Panc1 (cell line): ENCODE measurements at regions not wholly inside any gene's neighbourhood (a gene's known extent, or its start where the extent isn't known, plus 50 kb on each side); places are given as distances from the start of the nearest gene placed in this dataset.

Source experiments
- ATAC-seq: fragments of 200-7000 bp; cut with Tn5 transposase; 2 replicates; pipeline ENCODE4 v1.9.1; 2020; ENCODE audit warnings: mild to moderate bottlenecking, moderate library complexity
- BruUV-seq: library from RNA; stranded (reverse); fragments of 400-500 nt; replicated peaks from 2 replicates; lab custom pipeline; 2021; lab: Mats Ljungman, UMichigan
- CTCF ChIA-PET: fragments of 300-600 bp; sonication (Branson Sonifier 250); formaldehyde crosslinking; loops from one replicate; lab custom pipeline; 2022; ENCODE audit warnings: antibody characterized with exemption; lab: Charles Lee
- POLR2A ChIA-PET: fragments of 300-600 bp; sonication (Branson Sonifier 250); formaldehyde crosslinking; loops from one replicate; lab custom pipeline; 2022; ENCODE audit warnings: antibody characterized with exemption; lab: Charles Lee
- DNase-seq: peaks from one replicate; pipeline ENCODE4 v3.0.0-alpha.2; 2010; ENCODE audit warnings: low read depth, low spot score
- H3K27ac ChIP-seq: 2 replicates; pipeline ENCODE4 v1.5.1; 2011; ENCODE audit warnings: mild to moderate bottlenecking, low read length, inconsistent platforms
- H3K27me3 ChIP-seq: fragments of 200-500 bp; sonication (Bioruptor generic); 2 replicates; pipeline ENCODE4 v1.6.0; 2014; ENCODE audit warnings: low read length, inconsistent platforms; ENCODE audit not compliant: control insufficient read depth, insufficient read depth
- H3K36me3 ChIP-seq: fragments of 200-500 bp; sonication (Bioruptor generic); 2 replicates; pipeline ENCODE4 v1.5.1; 2014; ENCODE audit warnings: inconsistent platforms, mild to moderate bottlenecking, low read length, moderate library complexity; ENCODE audit not compliant: control insufficient read depth, insufficient read depth
- H3K4me1 ChIP-seq: 2 replicates; pipeline ENCODE4 v1.5.1; 2011; ENCODE audit warnings: inconsistent platforms, mild to moderate bottlenecking, low read length, moderate library complexity; ENCODE audit not compliant: control insufficient read depth, insufficient read depth
- H3K4me3 ChIP-seq, 2 experiments: 2 replicates each; pipeline ENCODE4 v1.5.1; 2011 to 2012; ENCODE audit warnings: low read depth in 2 of 2, low read length in 2 of 2, mild to moderate bottlenecking in 2 of 2, inconsistent platforms in 1 of 2, moderate library complexity in 1 of 2
- H3K9me3 ChIP-seq: fragments of 200-500 bp; sonication (Bioruptor generic); 2 replicates; pipeline ENCODE4 v1.5.1; 2014; ENCODE audit warnings: low read depth, mild to moderate bottlenecking, inconsistent platforms, low read length, moderate library complexity; ENCODE audit not compliant: control insufficient read depth, insufficient read depth
- CTCF ChIP-seq: fragments of 450-650 bp; IDR thresholded peaks from 2 replicates; pipeline ENCODE4 v1.5.1; 2017; ENCODE audit warnings: mild to moderate bottlenecking
- POLR2AphosphoS5 ChIP-seq: IDR thresholded peaks from 2 replicates; pipeline ENCODE4 v1.6.1; 2012; ENCODE audit warnings: mild to moderate bottlenecking, low read depth, low read length, moderate library complexity
- SIN3A ChIP-seq: IDR thresholded peaks from 2 replicates; pipeline ENCODE4 v1.6.1; 2012; ENCODE audit warnings: low read depth, mild to moderate bottlenecking, low read length, moderate library complexity, borderline replicate concordance; ENCODE audit not compliant: insufficient read depth
- TCF7L2 ChIP-seq: IDR thresholded peaks from 2 replicates; pipeline ENCODE4 v1.6.1; 2011; ENCODE audit warnings: mild to moderate bottlenecking, low read depth, low read length, inconsistent platforms
- in situ Hi-C: cut with HindIII; loops from 2 replicates; pipeline ENCODE4 v1.10.0; 2016; ENCODE audit warnings: low sequenced_read_pairs, low pct_unique_long_range_greater_than_20kb
- intact Hi-C: fragments of 100-400 bp; cut with micrococcal nuclease; formaldehyde crosslinking; loops from one replicate; pipeline ENCODE4 v1.10.0; 2022; ENCODE audit not compliant: unreplicated experiment
- TF ChIP-seq, protein P1 (sequence below), 2 experiments: IDR thresholded peaks; 2 replicates each; pipeline ENCODE4 v1.6.1; 2011 to 2012; ENCODE audit warnings: low read depth in 2 of 2, control low read depth in 1 of 2, low read length in 1 of 2, mild to moderate bottlenecking in 1 of 2, moderate library complexity in 1 of 2; ENCODE audit not compliant: insufficient read depth in 1 of 2

DNA sequence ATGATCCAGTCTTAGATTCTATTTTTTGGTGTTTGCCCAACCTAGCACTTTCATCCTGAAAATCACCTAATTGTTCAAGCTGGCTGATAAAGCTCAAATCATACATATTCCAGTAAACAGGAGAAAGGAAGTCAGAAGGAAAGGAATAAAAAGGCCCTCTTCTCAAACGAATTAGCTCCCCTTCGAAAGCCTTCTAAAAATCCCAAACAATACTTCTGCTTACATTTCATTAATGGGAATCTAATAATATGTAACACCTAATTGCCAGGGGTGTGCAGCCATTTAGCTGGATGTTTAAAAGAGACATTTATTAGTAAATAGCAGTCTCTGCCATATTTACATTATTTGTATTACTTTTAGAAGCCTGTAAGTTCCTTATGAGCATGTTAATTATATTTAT is 302.9 kb upstream of the TCF21 start:
- no TSS peak for BruUV-seq
- ATAC-seq (no peak), DNase-seq (no peak)
- TF ChIP-seq CTCF (no peak), POLR2AphosphoS5 (no peak), TCF7L2 (no peak), SIN3A (no peak)
- TF ChIP-seq, protein P1, sequence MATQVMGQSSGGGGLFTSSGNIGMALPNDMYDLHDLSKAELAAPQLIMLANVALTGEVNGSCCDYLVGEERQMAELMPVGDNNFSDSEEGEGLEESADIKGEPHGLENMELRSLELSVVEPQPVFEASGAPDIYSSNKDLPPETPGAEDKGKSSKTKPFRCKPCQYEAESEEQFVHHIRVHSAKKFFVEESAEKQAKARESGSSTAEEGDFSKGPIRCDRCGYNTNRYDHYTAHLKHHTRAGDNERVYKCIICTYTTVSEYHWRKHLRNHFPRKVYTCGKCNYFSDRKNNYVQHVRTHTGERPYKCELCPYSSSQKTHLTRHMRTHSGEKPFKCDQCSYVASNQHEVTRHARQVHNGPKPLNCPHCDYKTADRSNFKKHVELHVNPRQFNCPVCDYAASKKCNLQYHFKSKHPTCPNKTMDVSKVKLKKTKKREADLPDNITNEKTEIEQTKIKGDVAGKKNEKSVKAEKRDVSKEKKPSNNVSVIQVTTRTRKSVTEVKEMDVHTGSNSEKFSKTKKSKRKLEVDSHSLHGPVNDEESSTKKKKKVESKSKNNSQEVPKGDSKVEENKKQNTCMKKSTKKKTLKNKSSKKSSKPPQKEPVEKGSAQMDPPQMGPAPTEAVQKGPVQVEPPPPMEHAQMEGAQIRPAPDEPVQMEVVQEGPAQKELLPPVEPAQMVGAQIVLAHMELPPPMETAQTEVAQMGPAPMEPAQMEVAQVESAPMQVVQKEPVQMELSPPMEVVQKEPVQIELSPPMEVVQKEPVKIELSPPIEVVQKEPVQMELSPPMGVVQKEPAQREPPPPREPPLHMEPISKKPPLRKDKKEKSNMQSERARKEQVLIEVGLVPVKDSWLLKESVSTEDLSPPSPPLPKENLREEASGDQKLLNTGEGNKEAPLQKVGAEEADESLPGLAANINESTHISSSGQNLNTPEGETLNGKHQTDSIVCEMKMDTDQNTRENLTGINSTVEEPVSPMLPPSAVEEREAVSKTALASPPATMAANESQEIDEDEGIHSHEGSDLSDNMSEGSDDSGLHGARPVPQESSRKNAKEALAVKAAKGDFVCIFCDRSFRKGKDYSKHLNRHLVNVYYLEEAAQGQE (IDR thresholded peaks at IDR 0.05; ENCODE audit: insufficient read depth in 1 of 2, low read depth in 2 of 2, low read length in 1 of 2): no peak
- Histone ChIP-seq H3K27me3 (no peaks in the 10 kb centered on the region), H3K27ac (no peak overlapping the region), H3K4me1 (no peaks in the 10 kb centered on the region), H3K36me3 (no peaks in the 10 kb centered on the region), H3K4me3 (no peak overlapping the region), H3K9me3 (no peaks in the 10 kb centered on the region)
- in situ Hi-C loops (no loop called here), intact Hi-C loops (no loop called here)
- ChIA-PET CTCF (no interaction called here), POLR2A (no interaction called here)

DNA sequence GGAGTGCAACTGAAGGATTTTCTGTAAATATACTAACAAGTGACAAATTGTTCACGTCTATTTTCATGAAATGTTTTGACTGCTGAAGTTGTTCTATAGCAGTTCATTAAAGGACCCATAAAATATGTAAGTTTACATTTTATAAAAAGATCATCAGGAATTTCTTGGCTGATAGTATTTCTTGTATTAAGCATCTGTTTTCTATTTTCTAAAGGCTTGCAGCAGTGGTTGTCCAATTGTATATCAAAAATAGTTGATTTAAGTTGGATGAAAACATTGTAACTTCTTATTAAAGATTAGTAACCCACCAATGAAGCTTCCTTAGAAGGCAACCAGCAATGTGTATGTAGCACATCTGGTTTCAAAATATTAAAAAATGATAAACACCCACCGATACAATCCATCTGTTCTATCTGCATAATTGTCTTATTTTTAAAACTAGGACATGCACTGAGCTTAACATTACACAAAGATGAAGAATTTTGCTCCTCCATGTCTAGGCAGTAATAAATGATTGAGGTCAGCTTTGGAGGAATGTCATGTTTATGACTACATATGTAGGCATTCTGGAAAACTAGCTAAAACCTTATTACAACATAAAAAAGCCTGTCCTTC is 301.3 kb upstream of the TCF21 start:
- ATAC-seq (no peak), DNase-seq (no peak)
- H3K4me1 ChIP-seq: no peaks in the 10 kb centered on the region
- H3K27ac ChIP-seq: no peak overlapping the region
- CTCF ChIA-PET: no interaction called here
- POLR2A ChIA-PET: no interaction called here
- no peaks in the 10 kb centered on the region for H3K9me3 ChIP-seq
- H3K27me3 ChIP-seq: no peaks in the 10 kb centered on the region
- TF ChIP-seq POLR2AphosphoS5 (no peak), SIN3A (no peak), CTCF (no peak), TCF7L2 (no peak)
- TF ChIP-seq, protein P1 (IDR thresholded peaks at IDR 0.05; ENCODE audit: insufficient read depth in 1 of 2, low read depth in 2 of 2, low read length in 1 of 2): no peak
- BruUV-seq: no TSS peak
- in situ Hi-C loops: no loop called here
- no peak overlapping the region for H3K4me3 ChIP-seq
- intact Hi-C loops: no loop called here
- H3K36me3 ChIP-seq: no peaks in the 10 kb centered on the region
